ENCODE measurements at regions not wholly inside any gene's neighbourhood (a gene's known extent, or its start where the extent isn't known, plus 50 kb on each side); places are given as distances from the start of the nearest gene placed in this dataset.

DNA sequence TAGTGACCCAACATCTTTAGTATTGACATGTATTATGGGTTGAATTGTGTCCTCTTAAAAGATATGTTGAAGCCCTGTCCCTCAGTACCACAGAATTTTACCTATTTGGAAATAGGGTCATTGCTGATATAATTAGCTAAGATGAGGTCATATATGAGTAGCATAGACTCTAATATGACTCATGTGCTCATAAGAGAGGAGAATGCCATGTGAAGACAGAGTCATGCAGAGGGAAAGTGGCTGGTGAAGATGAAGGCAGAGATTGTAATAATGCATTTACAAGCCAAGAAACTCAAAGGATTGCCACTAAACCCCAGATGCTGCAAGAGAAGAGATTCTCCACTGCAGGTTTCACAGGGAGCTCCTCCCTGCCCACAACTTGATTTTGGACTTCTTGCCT lies 496.4 kb downstream of the KIF20B start:
- no peak overlapping the region for H3K4me3 Mint-ChIP-seq (ENCODE audit: unreplicated experiment)
- no peak for TF ChIP-seq CTCF (IDR thresholded peaks at IDR 0.05; ENCODE audit: unreplicated experiment)
- no peaks in the 10 kb centered on the region for H3K9me3 Mint-ChIP-seq (ENCODE audit: unreplicated experiment)
- peaks cover 2% of the 10 kb centered on the region for H3K4me1 Mint-ChIP-seq (ENCODE audit: unreplicated experiment)
- no peaks in the 10 kb centered on the region for H3K27me3 Mint-ChIP-seq (ENCODE audit: unreplicated experiment)
- H3K27ac Mint-ChIP-seq (ENCODE audit: unreplicated experiment): no peak overlapping the region
- DNase-seq (ENCODE audit: low spot score): no peak
- H3K36me3 Mint-ChIP-seq (ENCODE audit: low read depth, unreplicated experiment): no peaks in the 10 kb centered on the region

DNA sequence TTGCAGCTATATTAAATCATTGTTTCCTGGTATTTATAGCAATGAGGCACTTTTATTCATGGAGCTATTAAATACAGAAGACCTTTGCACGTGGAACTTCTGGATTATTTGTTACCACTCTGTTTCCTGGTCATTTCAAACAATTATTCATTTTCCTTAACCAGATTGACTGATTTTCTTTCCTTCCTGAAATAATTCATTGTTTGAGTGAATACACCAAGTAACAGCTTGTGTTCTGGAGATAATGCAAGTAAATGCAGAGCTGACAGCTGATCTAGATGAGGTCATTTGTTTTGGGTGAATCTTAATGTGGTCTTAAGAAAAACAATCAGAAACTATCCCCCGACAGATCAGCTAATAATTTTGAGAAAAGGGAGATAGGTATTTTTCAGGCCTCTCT lies 497.7 kb downstream of the KIF20B start:
- Mint-ChIP-seq H3K36me3 (ENCODE audit: low read depth, unreplicated experiment) (no peaks in the 10 kb centered on the region), H3K9me3 (ENCODE audit: unreplicated experiment) (no peaks in the 10 kb centered on the region), H3K27me3 (ENCODE audit: unreplicated experiment) (no peaks in the 10 kb centered on the region), H3K27ac (ENCODE audit: unreplicated experiment) (no peak overlapping the region), H3K4me1 (ENCODE audit: unreplicated experiment) (peaks cover 2% of the 10 kb centered on the region), H3K4me3 (ENCODE audit: unreplicated experiment) (no peak overlapping the region)
- no peak for DNase-seq (ENCODE audit: low spot score)
- TF ChIP-seq CTCF (IDR thresholded peaks at IDR 0.05; ENCODE audit: unreplicated experiment): no peak

GRCh38 chr10:90199513-90199912 lies 498.1 kb downstream of the KIF20B start:
- peaks cover 2% of the 10 kb centered on the region for H3K4me1 Mint-ChIP-seq (ENCODE audit: unreplicated experiment)
- H3K27me3 Mint-ChIP-seq (ENCODE audit: unreplicated experiment): no peaks in the 10 kb centered on the region
- no peaks in the 10 kb centered on the region for H3K9me3 Mint-ChIP-seq (ENCODE audit: unreplicated experiment)

DNA sequence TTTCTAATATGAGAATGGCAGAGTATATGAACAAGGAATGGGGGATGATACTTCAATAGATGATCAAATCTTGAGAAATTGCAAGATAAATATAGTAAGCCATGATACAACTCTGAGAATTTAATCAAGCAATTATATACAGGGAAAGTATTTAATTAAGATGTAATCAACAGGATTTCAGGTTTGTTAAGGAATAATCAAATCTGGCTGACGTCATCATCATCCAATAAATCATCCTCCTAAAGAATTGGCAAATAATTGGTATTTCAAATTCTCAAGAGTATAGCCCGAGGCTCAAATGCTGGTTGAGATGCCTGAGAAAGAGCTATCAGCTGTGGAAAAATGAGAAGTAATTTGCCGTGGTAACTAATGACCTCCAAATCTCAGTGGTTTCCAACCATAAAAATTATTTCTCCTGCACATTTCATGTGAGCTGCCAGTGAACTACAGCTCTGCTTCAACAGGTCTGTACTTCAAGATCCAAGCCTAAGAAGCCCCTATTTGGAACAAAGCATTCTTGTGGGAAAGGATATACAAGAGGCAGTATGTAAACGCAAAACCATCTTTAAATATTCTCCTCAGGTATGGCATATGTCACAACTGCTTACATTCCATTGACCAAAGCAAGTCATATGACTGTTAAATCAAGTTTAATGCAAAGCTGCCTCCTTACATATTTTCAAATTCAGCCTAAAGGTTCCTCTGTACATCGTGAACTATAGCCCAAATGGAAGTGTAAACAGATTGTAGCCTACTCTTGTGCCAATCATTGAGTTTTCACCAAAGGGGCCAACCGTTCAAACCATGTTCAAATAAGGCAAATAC lies 503.0 kb downstream of the KIF20B start:
- H3K4me1 Mint-ChIP-seq (ENCODE audit: unreplicated experiment): no peaks in the 10 kb centered on the region
- DNase-seq (ENCODE audit: low spot score): no peak
- H3K4me3 Mint-ChIP-seq (ENCODE audit: unreplicated experiment): no peak overlapping the region
- no peaks in the 10 kb centered on the region for H3K36me3 Mint-ChIP-seq (ENCODE audit: low read depth, unreplicated experiment)
- TF ChIP-seq CTCF (IDR thresholded peaks at IDR 0.05; ENCODE audit: unreplicated experiment): no peak
- no peaks in the 10 kb centered on the region for H3K9me3 Mint-ChIP-seq (ENCODE audit: unreplicated experiment)
- H3K27me3 Mint-ChIP-seq (ENCODE audit: unreplicated experiment): no peaks in the 10 kb centered on the region
- no peak overlapping the region for H3K27ac Mint-ChIP-seq (ENCODE audit: unreplicated experiment)

More at GRCh38 chr10:90199513-90199912, 498.1 kb downstream of the KIF20B start:
- no peak overlapping the region for H3K4me3 Mint-ChIP-seq (ENCODE audit: unreplicated experiment)
- no peak for TF ChIP-seq CTCF (IDR thresholded peaks at IDR 0.05; ENCODE audit: unreplicated experiment)
- no peak for DNase-seq (ENCODE audit: low spot score)
- H3K36me3 Mint-ChIP-seq (ENCODE audit: low read depth, unreplicated experiment): no peaks in the 10 kb centered on the region
- no peak overlapping the region for H3K27ac Mint-ChIP-seq (ENCODE audit: unreplicated experiment)

DNA sequence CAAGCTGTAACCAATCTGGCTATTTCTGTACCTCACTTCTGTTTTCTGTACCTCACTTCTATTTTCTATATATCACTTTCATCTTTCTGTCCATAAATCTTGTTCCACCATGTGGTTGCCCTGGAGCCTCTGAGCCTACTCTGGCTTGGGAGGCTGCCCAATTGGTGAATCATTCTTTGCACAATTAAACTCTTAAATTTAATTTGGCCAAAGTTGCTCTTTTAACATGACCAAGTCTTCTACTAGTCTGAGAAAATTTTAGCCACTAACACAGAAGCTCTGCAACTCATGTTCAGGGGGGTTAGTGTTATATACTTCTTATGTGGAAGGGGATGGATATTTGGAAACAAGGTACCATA lies 503.5 kb downstream of the KIF20B start:
- no peaks in the 10 kb centered on the region for H3K27me3 Mint-ChIP-seq (ENCODE audit: unreplicated experiment)

More for the DNA sequence above, 503.5 kb downstream of the KIF20B start:
- Mint-ChIP-seq H3K4me1 (ENCODE audit: unreplicated experiment) (no peaks in the 10 kb centered on the region), H3K4me3 (ENCODE audit: unreplicated experiment) (no peak overlapping the region), H3K27ac (ENCODE audit: unreplicated experiment) (no peak overlapping the region), H3K9me3 (ENCODE audit: unreplicated experiment) (no peaks in the 10 kb centered on the region), H3K36me3 (ENCODE audit: low read depth, unreplicated experiment) (no peaks in the 10 kb centered on the region)
- TF ChIP-seq CTCF (IDR thresholded peaks at IDR 0.05; ENCODE audit: unreplicated experiment): no peak
- DNase-seq (ENCODE audit: low spot score): no peak

Measured in endothelial cell (in vitro differentiated cells).